ENCODE measurements at regions not wholly inside any gene's neighbourhood (a gene's known extent, or its start where the extent isn't known, plus 50 kb on each side); places are given as distances from the start of the nearest gene placed in this dataset.

GRCh38 chr5:171678646-171679045 is 107.0 kb upstream of the SMIM23 start:
- Mint-ChIP-seq H3K4me1 (ENCODE audit: low read depth) (peaks cover 12% of the 10 kb centered on the region), H3K9me3 (ENCODE audit: low read depth) (peaks cover 3% of the 10 kb centered on the region), H3K4me3 (ENCODE audit: low read depth) (no peak overlapping the region), H3K27ac (no peak overlapping the region), H3K27me3 (peaks cover 30% of the 10 kb centered on the region), H3K36me3 (ENCODE audit: insufficient read depth) (no peaks in the 10 kb centered on the region)
- no peak for DNase-seq (ENCODE audit: low spot score, unreplicated experiment)
- no peak for TF ChIP-seq CTCF (IDR thresholded peaks at IDR 0.05; ENCODE audit: unreplicated experiment)

GRCh38 chr5:171680485-171680884 is 105.1 kb upstream of the SMIM23 start:
- H3K27me3 Mint-ChIP-seq: peaks cover 31% of the 10 kb centered on the region
- no peak overlapping the region for H3K4me3 Mint-ChIP-seq (ENCODE audit: low read depth)
- H3K36me3 Mint-ChIP-seq (ENCODE audit: insufficient read depth): no peaks in the 10 kb centered on the region
- DNase-seq (ENCODE audit: low spot score, unreplicated experiment): no peak
- no peak for TF ChIP-seq CTCF (IDR thresholded peaks at IDR 0.05; ENCODE audit: unreplicated experiment)
- H3K9me3 Mint-ChIP-seq (ENCODE audit: low read depth): no peaks in the 10 kb centered on the region
- H3K27ac Mint-ChIP-seq: no peak overlapping the region
- peaks cover 6% of the 10 kb centered on the region for H3K4me1 Mint-ChIP-seq (ENCODE audit: low read depth)

DNA sequence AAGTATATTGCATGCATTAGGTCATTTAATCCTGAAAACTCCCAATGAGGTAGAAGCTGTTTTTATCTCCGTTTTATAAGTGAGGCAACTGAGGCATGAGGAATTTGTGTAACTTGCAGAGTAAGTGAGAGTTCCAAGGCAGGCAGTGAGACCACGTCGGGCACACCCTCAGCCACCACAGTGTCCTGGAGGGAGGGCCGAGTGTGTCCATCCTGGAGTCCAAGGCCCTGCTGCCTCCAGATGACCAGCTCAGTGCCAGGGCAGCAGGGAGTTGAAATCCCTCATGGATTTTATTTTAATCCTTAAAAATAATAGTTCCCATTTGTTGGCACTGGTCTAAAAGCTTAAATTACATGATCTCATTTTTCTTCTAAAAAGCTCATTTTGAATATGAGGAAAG is 104.6 kb upstream of the SMIM23 start:
- no peak overlapping the region for H3K27ac Mint-ChIP-seq
- DNase-seq (ENCODE audit: low spot score, unreplicated experiment): no peak

GRCh38 chr5:171681677-171682076 is 103.9 kb upstream of the SMIM23 start:
- H3K4me1 Mint-ChIP-seq (ENCODE audit: low read depth): no peaks in the 10 kb centered on the region
- no peak for TF ChIP-seq CTCF (IDR thresholded peaks at IDR 0.05; ENCODE audit: unreplicated experiment)
- peaks cover 28% of the 10 kb centered on the region for H3K27me3 Mint-ChIP-seq

More for the DNA sequence above, 104.6 kb upstream of the SMIM23 start:
- Mint-ChIP-seq H3K4me1 (ENCODE audit: low read depth) (peaks cover 3% of the 10 kb centered on the region), H3K36me3 (ENCODE audit: insufficient read depth) (no peaks in the 10 kb centered on the region), H3K4me3 (ENCODE audit: low read depth) (no peak overlapping the region), H3K27me3 (peaks cover 31% of the 10 kb centered on the region), H3K9me3 (ENCODE audit: low read depth) (no peaks in the 10 kb centered on the region)
- no peak for TF ChIP-seq CTCF (IDR thresholded peaks at IDR 0.05; ENCODE audit: unreplicated experiment)

GRCh38 chr5:171682801-171683200 is 102.8 kb upstream of the SMIM23 start:
- H3K4me1 Mint-ChIP-seq (ENCODE audit: low read depth): no peaks in the 10 kb centered on the region
- H3K9me3 Mint-ChIP-seq (ENCODE audit: low read depth): no peaks in the 10 kb centered on the region
- no peak for DNase-seq (ENCODE audit: low spot score, unreplicated experiment)
- no peak for TF ChIP-seq CTCF (IDR thresholded peaks at IDR 0.05; ENCODE audit: unreplicated experiment)
- no peaks in the 10 kb centered on the region for H3K36me3 Mint-ChIP-seq (ENCODE audit: insufficient read depth)
- peaks cover 26% of the 10 kb centered on the region for H3K27me3 Mint-ChIP-seq
- H3K27ac Mint-ChIP-seq: no peak overlapping the region
- H3K4me3 Mint-ChIP-seq (ENCODE audit: low read depth): no peak overlapping the region

More at GRCh38 chr5:171681677-171682076, 103.9 kb upstream of the SMIM23 start:
- Mint-ChIP-seq H3K4me3 (ENCODE audit: low read depth) (no peak overlapping the region), H3K36me3 (ENCODE audit: insufficient read depth) (no peaks in the 10 kb centered on the region), H3K27ac (no peak overlapping the region), H3K9me3 (ENCODE audit: low read depth) (no peaks in the 10 kb centered on the region)
- no peak for DNase-seq (ENCODE audit: low spot score, unreplicated experiment)
